Stomach (tissue), 8 donors: ENCODE measurements at regions not wholly inside any gene's neighbourhood (a gene's known extent, or its start where the extent isn't known, plus 50 kb on each side); places are given as distances from the start of the nearest gene placed in this dataset.
A peak's percentile ranks its signal among the peaks of the same experiment; 100 is the strongest.

ENCODE experiments used
- DNase-seq, 2 donors: peaks; one replicate each; pipeline versions ENCODE4 v3.0.0 to v3.0.0-alpha.2; 2013 to 2019
- H3K27ac ChIP-seq, 5 donors: fragments of 200-600 bp in 4 of 5; sonication (generic) in 4 of 5; one replicate each; pipeline ENCODE4 v1.5.1; 2013 to 2019; ENCODE audit warnings: mild to moderate bottlenecking in 1 of 5, moderate library complexity in 1 of 5
- H3K27me3 ChIP-seq, 3 donors: fragments of 200-600 bp; sonication (generic); one replicate each; pipeline ENCODE4 v1.5.1; 2017 to 2019; ENCODE audit warnings: mixed run types in 1 of 3
- H3K36me3 ChIP-seq, 4 donors: fragments of 200-600 bp; sonication (generic); 1 replicate in 3 of 4; 2 replicates in 1 of 4; pipeline ENCODE4 v1.5.1; 2016 to 2019
- H3K4me1 ChIP-seq, 4 donors: fragments of 200-600 bp; sonication (generic); one replicate each; pipeline ENCODE4 v1.5.1; 2016 to 2019
- H3K4me3 ChIP-seq, 4 donors: fragments of 200-600 bp; sonication (generic) in 3 of 4; one replicate each; pipeline ENCODE4 v1.5.1; 2016 to 2019; ENCODE audit warnings: mild to moderate bottlenecking in 1 of 4
- H3K9me3 ChIP-seq, 4 donors: fragments of 200-600 bp; sonication (generic); one replicate each; pipeline ENCODE4 v1.5.1; 2016 to 2019
- CTCF ChIP-seq, 7 experiments: fragments of 450-650 bp in 4 of 7; fragments of 200-600 bp in 3 of 7; sonication (generic) in 3 of 7; IDR thresholded peaks; one replicate each; pipeline ENCODE4 v1.5.1; 2016 to 2019; ENCODE audit warnings: antibody characterized with exemption in 7 of 7, control low read depth in 2 of 7, mild to moderate bottlenecking in 1 of 7
- EP300 ChIP-seq: sonication (generic); formaldehyde crosslinking; IDR thresholded peaks from one replicate; pipeline ENCODE4 v1.6.1; 2017; ENCODE audit warnings: antibody characterized with exemption
- POLR2A ChIP-seq, 4 donors: fragments of 450-650 bp; IDR thresholded peaks; one replicate each; pipeline ENCODE4 v1.6.1; 2016; ENCODE audit warnings: antibody characterized with exemption in 4 of 4, control low read depth in 2 of 4, mild to moderate bottlenecking in 1 of 4, moderate library complexity in 1 of 4
- POLR2AphosphoS5 ChIP-seq, 3 donors: sonication (generic); formaldehyde crosslinking; IDR thresholded peaks; one replicate each; pipeline ENCODE4 v1.6.1; 2016; ENCODE audit warnings: antibody characterized with exemption in 3 of 3
- WGBS, 5 donors: extraction: QIAGEN DNeasy Blood & Tissue Kit in 3 of 5; methylation state at CpG; one replicate each; pipeline versions ENCODE4 v1.1.5 to v1.1.7; 2013 to 2018; 5-methylcytosine and 5-hydroxymethylcytosine counted together
- intact Hi-C: fragments of 100-400 bp; cut with DNase I; formaldehyde crosslinking; loops from one replicate; pipeline ENCODE4 v1.15.1; 2023; ENCODE audit warnings: low total_unique reads
- donor health status: healthy with polysubstance abuse.
- donor health status: Bipolar disorder and iron deficiency.
- donor health status: healthy.

GRCh38 chr7:116439841-116440549 is 59.5 kb upstream of the CAV2 start:
- H3K4me1 ChIP-seq: peaks cover 0 to 31% (median 9%) of the 10 kb centered on the region in 4 donors
- no peaks in the 10 kb centered on the region for H3K36me3 ChIP-seq
- DNase-seq: no peak
- no peak for TF ChIP-seq POLR2A (IDR thresholded peaks at IDR 0.05)
- H3K4me3 ChIP-seq: no peak overlapping the region
- intact Hi-C loops: no loop called here
- no peaks in the 10 kb centered on the region for H3K9me3 ChIP-seq
- H3K27me3 ChIP-seq: no peaks in the 10 kb centered on the region
- peak overlapping the region in 2 of 5 donors; percentile 10 to 16 for H3K27ac ChIP-seq
- WGBS, 5 donors: 35 to 74% (median 45%) methylated on average over 4 of the region's 4 CpGs

GRCh38 chr7:116441534-116441933 is 58.0 kb upstream of the CAV2 start:
- intact Hi-C loops: no loop called here

GRCh38 chr7:116443101-116443523 is 56.4 kb upstream of the CAV2 start:
- Histone ChIP-seq H3K27ac (peak overlapping the region in 2 of 5 donors; percentile 4 to 37), H3K27me3 (no peaks in the 10 kb centered on the region), H3K4me1 (peaks cover 0 to 46% (median 15%) of the 10 kb centered on the region in 4 donors), H3K9me3 (no peaks in the 10 kb centered on the region), H3K36me3 (no peaks in the 10 kb centered on the region), H3K4me3 (no peak overlapping the region)
- peak in 1 of 2 donors; percentile 51 for DNase-seq
- no peak for TF ChIP-seq POLR2A (IDR thresholded peaks at IDR 0.05)
- TF ChIP-seq CTCF (IDR thresholded peaks at IDR 0.05): no peak
- TF ChIP-seq EP300: no peak
- TF ChIP-seq POLR2AphosphoS5 (IDR thresholded peaks at IDR 0.05): peak in 1 of 3 donors; percentile 55
- WGBS, 5 donors: 20 to 34% (median 30%) methylated on average over 1 of the region's 1 CpG
- intact Hi-C loops: no loop called here

More at GRCh38 chr7:116441534-116441933, 58.0 kb upstream of the CAV2 start:
- Histone ChIP-seq H3K4me3 (no peak overlapping the region), H3K9me3 (no peaks in the 10 kb centered on the region), H3K36me3 (no peaks in the 10 kb centered on the region), H3K4me1 (peaks cover 0 to 31% (median 9%) of the 10 kb centered on the region in 4 donors), H3K27ac (peak overlapping the region in 1 of 5 donors; percentile 20), H3K27me3 (no peaks in the 10 kb centered on the region)
- DNase-seq: peak in 1 of 2 donors; percentile 23
- TF ChIP-seq POLR2AphosphoS5 (IDR thresholded peaks at IDR 0.05) (no peak), CTCF (IDR thresholded peaks at IDR 0.05) (no peak)
- 71 to 86% (median 84%) methylated on average over 4 of the region's 4 CpGs for WGBS, 5 donors

- DNase-seq: no peak
- Histone ChIP-seq H3K4me1 (peaks cover 0 to 52% (median 17%) of the 10 kb centered on the region in 4 donors), H3K36me3 (no peaks in the 10 kb centered on the region), H3K4me3 (no peak overlapping the region), H3K27ac (peak overlapping the region in 1 of 5 donors; percentile 37), H3K27me3 (no peaks in the 10 kb centered on the region), H3K9me3 (no peaks in the 10 kb centered on the region)
- no peak for TF ChIP-seq EP300
- 83 to 96% (median 94%) methylated on average over 3 of the region's 3 CpGs for WGBS, 5 donors
- intact Hi-C loops: no loop called here
Observed at GRCh38 chr7:116443646-116444045, 55.9 kb upstream of the CAV2 start.

- H3K36me3 ChIP-seq: no peaks in the 10 kb centered on the region
- intact Hi-C loops: no loop called here
- peaks cover 0 to 41% (median 10%) of the 10 kb centered on the region in 4 donors for H3K4me1 ChIP-seq
- WGBS, 5 donors: 70 to 82% (median 74%) methylated on average over 6 of the region's 6 CpGs
- no peaks in the 10 kb centered on the region for H3K9me3 ChIP-seq
- DNase-seq: no peak
- no peaks in the 10 kb centered on the region for H3K27me3 ChIP-seq
- no peak overlapping the region for H3K4me3 ChIP-seq
- H3K27ac ChIP-seq: peak overlapping the region in 1 of 5 donors; percentile 46
- no peak for TF ChIP-seq CTCF (IDR thresholded peaks at IDR 0.05)
- TF ChIP-seq EP300: no peak
- TF ChIP-seq POLR2AphosphoS5 (IDR thresholded peaks at IDR 0.05): no peak
- TF ChIP-seq POLR2A (IDR thresholded peaks at IDR 0.05): no peak
Observed at GRCh38 chr7:116445447-116446211, 53.9 kb upstream of the CAV2 start.
